Smooth muscle cell (in vitro differentiated cells): ENCODE measurements at regions not wholly inside any gene's neighbourhood (a gene's known extent, or its start where the extent isn't known, plus 50 kb on each side); places are given as distances from the start of the nearest gene placed in this dataset.

Experiments
- DNase-seq: peaks from one replicate; lab custom pipeline; 2025; ENCODE audit not compliant: unreplicated experiment; lab: John Stamatoyannopoulos, UW
- H2AFZ ChIP-seq: fragments of 200-600 bp; sonication (generic); 2 replicates; pipeline ENCODE4 v1.6.0; 2016; ENCODE audit warnings: antibody characterized with exemption, low read depth, mild to moderate bottlenecking
- H3F3A ChIP-seq: fragments of 200-600 bp; sonication (generic); 2 replicates; pipeline ENCODE4 v1.6.0; 2017; ENCODE audit warnings: antibody characterized with exemption, low read depth
- H3K27ac ChIP-seq: fragments of 200-600 bp; sonication (generic); 2 replicates; pipeline ENCODE4 v1.5.1; 2016; ENCODE audit warnings: low read depth, mild to moderate bottlenecking
- H3K27me3 ChIP-seq: fragments of 200-600 bp; sonication (generic); 2 replicates; pipeline ENCODE4 v1.6.1; 2016; ENCODE audit warnings: low read depth, mild to moderate bottlenecking
- H3K36me3 ChIP-seq: fragments of 200-600 bp; sonication (generic); 2 replicates; pipeline ENCODE4 v1.5.1; 2016; ENCODE audit warnings: low read depth
- H3K4me1 ChIP-seq: fragments of 200-600 bp; sonication (generic); 2 replicates; pipeline ENCODE4 v1.5.1; 2016; ENCODE audit warnings: low read depth
- H3K4me2 ChIP-seq: fragments of 200-600 bp; sonication (generic); 2 replicates; pipeline ENCODE4 v1.6.0; 2016; ENCODE audit warnings: mild to moderate bottlenecking
- H3K4me3 ChIP-seq: fragments of 200-600 bp; sonication (generic); 2 replicates; pipeline ENCODE4 v1.5.1; 2016; ENCODE audit warnings: mild to moderate bottlenecking
- H3K79me2 ChIP-seq: fragments of 200-600 bp; sonication (generic); 2 replicates; pipeline ENCODE4 v1.6.0; 2016; ENCODE audit warnings: low read depth, mild to moderate bottlenecking
- H3K9ac ChIP-seq: fragments of 200-600 bp; sonication (generic); 2 replicates; pipeline ENCODE4 v1.6.0; 2016; ENCODE audit warnings: low read depth
- H3K9me3 ChIP-seq: fragments of 200-600 bp; sonication (generic); replicated peaks from 2 replicates; pipeline ENCODE4 v1.5.1; 2016; ENCODE audit warnings: low read depth
- H4K20me1 ChIP-seq: fragments of 200-600 bp; sonication (generic); 2 replicates; pipeline ENCODE4 v1.6.0; 2016; ENCODE audit warnings: low read depth
- CTCF ChIP-seq: fragments of 200-600 bp; sonication (generic); IDR thresholded peaks from 2 replicates; pipeline ENCODE4 v1.5.1; 2017; ENCODE audit warnings: borderline replicate concordance, mild to moderate bottlenecking, antibody characterized with exemption; ENCODE audit not compliant: insufficient read depth, poor library complexity, severe bottlenecking
- WGBS: methylation state at CpG from one replicate; pipeline ENCODE4 v1.1.7; 2016; ENCODE audit warnings: low lambda C conversion rate; 5-methylcytosine and 5-hydroxymethylcytosine counted together

DNA sequence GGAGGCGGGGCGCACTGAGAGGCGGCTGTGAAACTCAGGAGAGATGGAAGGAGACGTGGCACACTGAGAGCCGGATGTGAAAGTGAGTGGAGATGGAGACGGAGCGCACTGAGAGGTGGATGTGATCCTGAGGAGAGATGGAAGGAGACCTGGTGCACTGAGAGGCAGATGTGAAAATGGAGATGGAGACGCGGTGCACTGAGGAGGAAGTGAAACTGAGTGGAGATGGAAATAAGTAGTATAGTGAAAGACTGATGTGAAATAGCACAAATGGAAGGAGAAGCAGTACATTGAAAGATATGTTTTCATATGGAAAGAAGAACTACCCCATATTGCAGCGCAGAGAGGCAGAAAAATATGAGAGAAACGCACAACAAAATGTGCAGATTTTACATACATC is 281.6 kb upstream of the RGPD4 start:
- Histone ChIP-seq H3F3A (no peaks in the 10 kb centered on the region), H3K27ac (no peak overlapping the region), H2AFZ (no peak overlapping the region), H4K20me1 (no peaks in the 10 kb centered on the region), H3K36me3 (no peaks in the 10 kb centered on the region), H3K4me2 (no peak overlapping the region), H3K9ac (no peak overlapping the region), H3K4me1 (no peaks in the 10 kb centered on the region), H3K9me3 (no peaks in the 10 kb centered on the region), H3K4me3 (no peak overlapping the region), H3K79me2 (no peaks in the 10 kb centered on the region), H3K27me3 (no peaks in the 10 kb centered on the region)
- no peak for DNase-seq
- TF ChIP-seq CTCF = no peak
- WGBS = 97% methylated on average over 11 of the region's 11 CpGs

DNA sequence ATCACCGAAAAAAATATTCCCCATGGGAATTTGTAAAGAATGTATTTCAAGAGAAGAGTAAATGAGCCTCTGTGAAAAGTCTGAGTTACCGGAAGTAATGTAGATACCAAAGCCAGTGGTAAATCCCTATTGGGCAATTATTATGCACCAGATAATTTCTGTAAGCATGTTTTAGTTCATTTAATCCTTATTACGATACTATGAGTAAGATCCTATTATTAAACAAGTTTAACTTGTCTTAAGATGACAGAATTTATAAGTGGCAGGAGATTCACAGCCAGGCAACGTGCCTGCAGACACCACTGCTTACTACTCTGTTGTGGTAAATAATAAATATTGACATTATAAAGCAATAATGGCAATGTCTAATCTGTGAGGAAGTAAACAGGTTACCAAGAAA is 280.8 kb upstream of the RGPD4 start:
- DNase-seq = no peak
- Histone ChIP-seq H3K36me3 (no peaks in the 10 kb centered on the region), H3K4me3 (no peak overlapping the region), H2AFZ (no peak overlapping the region), H3K79me2 (no peaks in the 10 kb centered on the region), H3K4me1 (no peaks in the 10 kb centered on the region), H3K4me2 (peak overlapping the region; percentile 40), H3K9me3 (no peaks in the 10 kb centered on the region), H3F3A (no peaks in the 10 kb centered on the region), H4K20me1 (no peaks in the 10 kb centered on the region), H3K9ac (no peak overlapping the region), H3K27me3 (no peaks in the 10 kb centered on the region), H3K27ac (peak overlapping the region; percentile 17)
- TF ChIP-seq CTCF = no peak
- whole genome bisulfite sequencing = 37% methylated on average over 4 of the region's 4 CpGs

DNA sequence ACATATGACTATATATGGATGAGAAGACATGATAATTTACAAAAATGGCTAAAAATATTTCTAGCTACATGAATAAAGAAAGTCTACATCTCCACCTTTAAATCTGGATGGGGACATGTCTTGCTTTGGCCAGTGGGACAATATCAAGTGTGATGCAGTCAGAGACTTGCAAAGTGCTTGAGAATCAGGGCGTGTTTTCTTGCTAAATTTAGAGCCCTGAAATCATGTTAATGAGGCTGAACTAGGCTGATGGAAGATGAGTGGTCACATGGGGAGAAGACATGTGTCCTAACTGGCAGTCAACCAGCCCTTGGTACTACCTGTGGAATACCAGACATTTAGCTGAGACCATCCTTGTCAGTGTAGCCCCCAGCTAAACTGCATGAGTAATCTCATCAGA is 278.5 kb upstream of the RGPD4 start:
- no peaks in the 10 kb centered on the region for H4K20me1 ChIP-seq
- H3K27me3 ChIP-seq = no peaks in the 10 kb centered on the region
- TF ChIP-seq CTCF = no peak
- no peaks in the 10 kb centered on the region for H3F3A ChIP-seq
- no peaks in the 10 kb centered on the region for H3K9me3 ChIP-seq
- H3K9ac ChIP-seq = no peak overlapping the region
- no peaks in the 10 kb centered on the region for H3K79me2 ChIP-seq
- no peaks in the 10 kb centered on the region for H3K36me3 ChIP-seq
- no peak overlapping the region for H3K4me3 ChIP-seq
- H3K4me1 ChIP-seq = no peaks in the 10 kb centered on the region
- no peak for DNase-seq
- no peak overlapping the region for H3K4me2 ChIP-seq
- H3K27ac ChIP-seq = no peak overlapping the region
- H2AFZ ChIP-seq = no peak overlapping the region
- WGBS = 67% methylated on average over 1 of the region's 1 CpG

- DNase-seq = no peak
- Histone ChIP-seq H3K27ac (no peak overlapping the region), H3K9ac (no peak overlapping the region), H3K9me3 (no peaks in the 10 kb centered on the region), H3K79me2 (no peaks in the 10 kb centered on the region), H3F3A (no peaks in the 10 kb centered on the region), H3K4me1 (no peaks in the 10 kb centered on the region), H2AFZ (no peak overlapping the region), H4K20me1 (no peaks in the 10 kb centered on the region), H3K27me3 (no peaks in the 10 kb centered on the region), H3K4me3 (no peak overlapping the region), H3K4me2 (no peak overlapping the region), H3K36me3 (no peaks in the 10 kb centered on the region)
- TF ChIP-seq CTCF = no peak
- WGBS = 88% methylated on average over 2 of the region's 2 CpGs
Observed at GRCh38 chr2:107553046-107553445, 273.6 kb upstream of the RGPD4 start.
